HEK293 (cell line): ENCODE measurements at regions not wholly inside any gene's neighbourhood (a gene's known extent, or its start where the extent isn't known, plus 50 kb on each side); places are given as distances from the start of the nearest gene placed in this dataset.

ENCODE experiments used
- TF ChIP-seq, protein P1 (sequence below): fragments of 450-650 bp; formaldehyde crosslinking; IDR thresholded peaks from 2 replicates; pipeline ENCODE4 v1.5.1; 2016; ENCODE audit warnings: missing biosample characterization, missing genetic modification characterization
- TF ChIP-seq, protein P2 (sequence below): fragments of 450-650 bp; formaldehyde crosslinking; IDR thresholded peaks from 2 replicates; pipeline ENCODE4 v1.5.1; 2016; ENCODE audit warnings: missing biosample characterization, missing genetic modification characterization
- TF ChIP-seq, protein P3 (sequence below): fragments of 450-650 bp; formaldehyde crosslinking; conservative IDR thresholded peaks from 2 replicates; pipeline ENCODE4 v1.5.1; 2016; ENCODE audit warnings: low read depth, missing biosample characterization, missing genetic modification characterization

DNA sequence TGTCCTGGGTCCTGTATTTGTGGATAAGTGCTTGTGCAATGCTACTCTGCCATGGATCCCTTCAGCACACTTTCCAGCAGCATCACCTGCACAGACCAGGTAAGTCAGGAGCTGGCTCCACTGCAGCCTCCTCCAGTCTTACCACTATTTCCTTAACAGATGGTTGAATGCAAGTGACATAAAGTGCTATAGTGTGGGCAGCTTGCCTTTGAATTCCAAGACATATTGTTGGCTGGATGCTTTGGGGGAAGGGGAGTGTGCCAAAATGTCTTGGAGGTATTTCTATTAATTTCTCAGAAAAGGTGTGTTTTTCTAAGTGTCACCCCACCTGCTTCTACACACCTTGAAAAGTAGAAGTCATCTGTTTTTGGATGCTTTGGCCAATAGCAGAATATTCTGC lies 352.2 kb upstream of the SUCLG2 start:
- TF ChIP-seq, protein P1, sequence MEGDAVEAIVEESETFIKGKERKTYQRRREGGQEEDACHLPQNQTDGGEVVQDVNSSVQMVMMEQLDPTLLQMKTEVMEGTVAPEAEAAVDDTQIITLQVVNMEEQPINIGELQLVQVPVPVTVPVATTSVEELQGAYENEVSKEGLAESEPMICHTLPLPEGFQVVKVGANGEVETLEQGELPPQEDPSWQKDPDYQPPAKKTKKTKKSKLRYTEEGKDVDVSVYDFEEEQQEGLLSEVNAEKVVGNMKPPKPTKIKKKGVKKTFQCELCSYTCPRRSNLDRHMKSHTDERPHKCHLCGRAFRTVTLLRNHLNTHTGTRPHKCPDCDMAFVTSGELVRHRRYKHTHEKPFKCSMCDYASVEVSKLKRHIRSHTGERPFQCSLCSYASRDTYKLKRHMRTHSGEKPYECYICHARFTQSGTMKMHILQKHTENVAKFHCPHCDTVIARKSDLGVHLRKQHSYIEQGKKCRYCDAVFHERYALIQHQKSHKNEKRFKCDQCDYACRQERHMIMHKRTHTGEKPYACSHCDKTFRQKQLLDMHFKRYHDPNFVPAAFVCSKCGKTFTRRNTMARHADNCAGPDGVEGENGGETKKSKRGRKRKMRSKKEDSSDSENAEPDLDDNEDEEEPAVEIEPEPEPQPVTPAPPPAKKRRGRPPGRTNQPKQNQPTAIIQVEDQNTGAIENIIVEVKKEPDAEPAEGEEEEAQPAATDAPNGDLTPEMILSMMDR (tag by site-specific recombination) = no peak
- TF ChIP-seq, protein P2, sequence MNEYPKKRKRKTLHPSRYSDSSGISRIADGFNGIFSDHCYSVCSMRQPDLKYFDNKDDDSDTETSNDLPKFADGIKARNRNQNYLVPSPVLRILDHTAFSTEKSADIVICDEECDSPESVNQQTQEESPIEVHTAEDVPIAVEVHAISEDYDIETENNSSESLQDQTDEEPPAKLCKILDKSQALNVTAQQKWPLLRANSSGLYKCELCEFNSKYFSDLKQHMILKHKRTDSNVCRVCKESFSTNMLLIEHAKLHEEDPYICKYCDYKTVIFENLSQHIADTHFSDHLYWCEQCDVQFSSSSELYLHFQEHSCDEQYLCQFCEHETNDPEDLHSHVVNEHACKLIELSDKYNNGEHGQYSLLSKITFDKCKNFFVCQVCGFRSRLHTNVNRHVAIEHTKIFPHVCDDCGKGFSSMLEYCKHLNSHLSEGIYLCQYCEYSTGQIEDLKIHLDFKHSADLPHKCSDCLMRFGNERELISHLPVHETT (tag by site-specific recombination) = no peak
- TF ChIP-seq, protein P3, sequence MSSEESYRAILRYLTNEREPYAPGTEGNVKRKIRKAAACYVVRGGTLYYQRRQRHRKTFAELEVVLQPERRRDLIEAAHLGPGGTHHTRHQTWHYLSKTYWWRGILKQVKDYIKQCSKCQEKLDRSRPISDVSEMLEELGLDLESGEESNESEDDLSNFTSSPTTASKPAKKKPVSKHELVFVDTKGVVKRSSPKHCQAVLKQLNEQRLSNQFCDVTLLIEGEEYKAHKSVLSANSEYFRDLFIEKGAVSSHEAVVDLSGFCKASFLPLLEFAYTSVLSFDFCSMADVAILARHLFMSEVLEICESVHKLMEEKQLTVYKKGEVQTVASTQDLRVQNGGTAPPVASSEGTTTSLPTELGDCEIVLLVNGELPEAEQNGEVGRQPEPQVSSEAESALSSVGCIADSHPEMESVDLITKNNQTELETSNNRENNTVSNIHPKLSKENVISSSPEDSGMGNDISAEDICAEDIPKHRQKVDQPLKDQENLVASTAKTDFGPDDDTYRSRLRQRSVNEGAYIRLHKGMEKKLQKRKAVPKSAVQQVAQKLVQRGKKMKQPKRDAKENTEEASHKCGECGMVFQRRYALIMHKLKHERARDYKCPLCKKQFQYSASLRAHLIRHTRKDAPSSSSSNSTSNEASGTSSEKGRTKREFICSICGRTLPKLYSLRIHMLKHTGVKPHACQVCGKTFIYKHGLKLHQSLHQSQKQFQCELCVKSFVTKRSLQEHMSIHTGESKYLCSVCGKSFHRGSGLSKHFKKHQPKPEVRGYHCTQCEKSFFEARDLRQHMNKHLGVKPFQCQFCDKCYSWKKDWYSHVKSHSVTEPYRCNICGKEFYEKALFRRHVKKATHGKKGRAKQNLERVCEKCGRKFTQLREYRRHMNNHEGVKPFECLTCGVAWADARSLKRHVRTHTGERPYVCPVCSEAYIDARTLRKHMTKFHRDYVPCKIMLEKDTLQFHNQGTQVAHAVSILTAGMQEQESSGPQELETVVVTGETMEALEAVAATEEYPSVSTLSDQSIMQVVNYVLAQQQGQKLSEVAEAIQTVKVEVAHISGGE (tag by site-specific recombination) = no peak
